PC-9 (cell line): ENCODE measurements at regions not wholly inside any gene's neighbourhood (a gene's known extent, or its start where the extent isn't known, plus 50 kb on each side); places are given as distances from the start of the nearest gene placed in this dataset.

ENCODE experiments used
- BruUV-seq: library from RNA; stranded (reverse); fragments of 400-500 nt; replicated peaks from 2 replicates; lab custom pipeline; 2021; lab: Mats Ljungman, UMichigan
- CTCF ChIA-PET: fragments of 300-600 bp; sonication (Branson Sonifier 250); formaldehyde crosslinking; loops from one replicate; lab custom pipeline; 2022; ENCODE audit warnings: antibody characterized with exemption; lab: Charles Lee
- POLR2A ChIA-PET: fragments of 300-600 bp; sonication (Branson Sonifier 250); formaldehyde crosslinking; loops from one replicate; lab custom pipeline; 2022; ENCODE audit warnings: antibody characterized with exemption; ENCODE audit not compliant: unreplicated experiment; lab: Charles Lee
- DNase-seq, 2 experiments: peaks; one replicate each; pipeline versions ENCODE4 v3.0.0 to v3.0.0-alpha.2; 2015 to 2022; ENCODE audit warnings: mixed read lengths in 1 of 2
- H2AFZ ChIP-seq: fragments of 200-600 bp; sonication (generic); 2 replicates; pipeline ENCODE4 v1.8.1; 2017; ENCODE audit warnings: antibody characterized with exemption
- H3F3A ChIP-seq: fragments of 200-600 bp; sonication (generic); 2 replicates; pipeline ENCODE4 v1.8.1; 2017; ENCODE audit warnings: antibody characterized with exemption, mild to moderate bottlenecking, low read depth; ENCODE audit not compliant: insufficient read depth
- H3K27ac ChIP-seq: fragments of 200-600 bp; sonication (generic); 2 replicates; pipeline ENCODE4 v1.6.1; 2016; ENCODE audit warnings: mixed run types
- H3K27me3 ChIP-seq: fragments of 200-600 bp; sonication (generic); 2 replicates; pipeline ENCODE4 v1.6.1; 2016; ENCODE audit warnings: low read depth, mixed run types; ENCODE audit not compliant: insufficient read depth
- H3K36me3 ChIP-seq: fragments of 200-600 bp; sonication (generic); 2 replicates; pipeline ENCODE4 v1.6.1; 2016; ENCODE audit warnings: low read depth, mixed run types
- H3K4me1 ChIP-seq: fragments of 200-600 bp; sonication (generic); replicated peaks from 2 replicates; pipeline ENCODE4 v1.6.1; 2016; ENCODE audit warnings: mixed run types; ENCODE audit not compliant: insufficient read depth
- H3K4me2 ChIP-seq: fragments of 200-600 bp; sonication (generic); 2 replicates; pipeline ENCODE4 v1.6.1; 2017; ENCODE audit warnings: mixed run types
- H3K4me3 ChIP-seq: fragments of 200-600 bp; sonication (generic); 2 replicates; pipeline ENCODE4 v1.6.1; 2016; ENCODE audit warnings: mixed run types
- H3K79me2 ChIP-seq: fragments of 200-600 bp; sonication (generic); 2 replicates; pipeline ENCODE4 v1.6.1; 2017; ENCODE audit warnings: low read depth, mixed run types
- H3K9me2 ChIP-seq: fragments of 200-600 bp; sonication (generic); 2 replicates; pipeline ENCODE4 v1.8.1; 2017; ENCODE audit warnings: mild to moderate bottlenecking; ENCODE audit not compliant: insufficient read depth
- H3K9me3 ChIP-seq: fragments of 200-600 bp; sonication (generic); 2 replicates; pipeline ENCODE4 v1.8.1; 2016; ENCODE audit warnings: low read depth; ENCODE audit not compliant: insufficient read depth
- H4K20me1 ChIP-seq: fragments of 200-600 bp; sonication (generic); 2 replicates; pipeline ENCODE4 v1.8.1; 2017; ENCODE audit not compliant: insufficient read depth
- CTCF ChIP-seq: fragments of 200-600 bp; sonication (generic); conservative IDR thresholded peaks from 2 replicates; pipeline ENCODE4 v1.6.1; 2017; ENCODE audit warnings: mixed run types, antibody characterized with exemption, mild to moderate bottlenecking, moderate library complexity
- EZH2 ChIP-seq: fragments of 200-600 bp; sonication (generic); IDR thresholded peaks from 2 replicates; pipeline ENCODE4 v1.8.0; 2017; ENCODE audit warnings: antibody characterized with exemption, low read depth
- intact Hi-C: fragments of 100-400 bp; cut with micrococcal nuclease; formaldehyde crosslinking; loops from one replicate; pipeline ENCODE4 v1.10.0; 2022; ENCODE audit not compliant: unreplicated experiment

GRCh38 chr5:164439799-164440198 is 934.4 kb downstream of the MAT2B start:
- H2AFZ ChIP-seq = no peak overlapping the region
- no peak overlapping the region for H3K4me3 ChIP-seq
- ChIA-PET CTCF (no interaction called here), POLR2A (no interaction called here)
- H3K27ac ChIP-seq = no peak overlapping the region
- no TSS peak for BruUV-seq
- H3K4me1 ChIP-seq = no peaks in the 10 kb centered on the region
- H3K4me2 ChIP-seq = no peak overlapping the region
- H3K9me2 ChIP-seq = no peaks in the 10 kb centered on the region
- peaks cover 2% of the 10 kb centered on the region; the same call in 1 of the 2 replicates for H4K20me1 ChIP-seq
- no peaks in the 10 kb centered on the region for H3F3A ChIP-seq
- no peaks in the 10 kb centered on the region for H3K27me3 ChIP-seq
- H3K9me3 ChIP-seq = no peaks in the 10 kb centered on the region; the same call in 1 of the 2 replicates
- TF ChIP-seq CTCF = no peak
- TF ChIP-seq EZH2 = no peak
- intact Hi-C loops = no loop called here
- no peaks in the 10 kb centered on the region for H3K36me3 ChIP-seq
- no peak for DNase-seq
- no peaks in the 10 kb centered on the region for H3K79me2 ChIP-seq

GRCh38 chr5:164449460-164449859 is 944.0 kb downstream of the MAT2B start:
- TF ChIP-seq EZH2 = no peak
- no peak for TF ChIP-seq CTCF
- Histone ChIP-seq H4K20me1 (no peaks in the 10 kb centered on the region), H2AFZ (no peak overlapping the region), H3K36me3 (no peaks in the 10 kb centered on the region), H3K27ac (no peak overlapping the region), H3K9me3 (no peaks in the 10 kb centered on the region), H3F3A (no peaks in the 10 kb centered on the region), H3K4me1 (no peaks in the 10 kb centered on the region), H3K9me2 (no peaks in the 10 kb centered on the region), H3K4me2 (no peak overlapping the region), H3K27me3 (no peaks in the 10 kb centered on the region), H3K79me2 (no peaks in the 10 kb centered on the region), H3K4me3 (no peak overlapping the region)
- intact Hi-C loops = no loop called here
- ChIA-PET CTCF (no interaction called here), POLR2A (no interaction called here)
- no peak for DNase-seq
- BruUV-seq = no TSS peak

- Histone ChIP-seq H3K36me3 (no peaks in the 10 kb centered on the region), H3K79me2 (no peaks in the 10 kb centered on the region), H3K27ac (no peak overlapping the region), H2AFZ (no peak overlapping the region), H3K9me3 (no peaks in the 10 kb centered on the region), H3K4me2 (no peak overlapping the region), H3F3A (no peaks in the 10 kb centered on the region), H3K27me3 (no peaks in the 10 kb centered on the region), H3K4me3 (no peak overlapping the region), H4K20me1 (no peaks in the 10 kb centered on the region), H3K4me1 (no peaks in the 10 kb centered on the region), H3K9me2 (no peaks in the 10 kb centered on the region)
- DNase-seq = no peak
- ChIA-PET POLR2A (no interaction called here), CTCF (interaction anchor here (0.6 kb wide), 1 partner anchor 1162 kb away, joined by 3 read pairs; no protein-coding TSS in a partner anchor)
- TF ChIP-seq CTCF = no peak
- TF ChIP-seq EZH2 = no peak
- intact Hi-C loops = no loop called here
- no TSS peak for BruUV-seq
Observed at GRCh38 chr5:164466033-164466432, 960.6 kb downstream of the MAT2B start.
